ENCODE measurements at regions not wholly inside any gene's neighbourhood (a gene's known extent, or its start where the extent isn't known, plus 50 kb on each side); places are given as distances from the start of the nearest gene placed in this dataset.
"Not testable (repeated sequence)": the region's sequence is repeated elsewhere in the genome, so short reads cannot be mapped to it uniquely, and the experiment has no call there.

DNA sequence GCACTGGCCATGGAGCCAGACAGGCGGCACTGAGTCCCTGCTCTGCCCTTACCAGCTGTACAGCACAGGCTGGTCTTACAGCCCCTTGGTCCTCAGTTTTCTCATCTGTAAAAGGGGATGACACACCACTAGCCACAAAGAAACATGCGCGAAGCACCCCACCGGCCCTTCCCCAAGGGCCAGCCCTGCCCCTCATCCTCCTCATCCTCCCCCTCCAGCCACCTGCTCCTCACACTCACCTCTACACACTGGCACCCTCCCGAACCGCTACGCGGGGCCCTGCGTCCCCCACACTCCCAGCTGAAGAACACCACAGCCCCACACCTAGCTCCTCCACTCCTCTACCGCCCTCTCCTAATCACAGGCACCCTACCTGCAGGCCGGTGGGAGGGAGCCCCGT lies 138.4 kb downstream of the TNFRSF13B start:
- H3K4me3 Mint-ChIP-seq; CTCF ChIA-PET; H3K4me1 Mint-ChIP-seq (ENCODE audit: low read depth); H3K36me3 Mint-ChIP-seq (ENCODE audit: low read depth); H3K9me3 Mint-ChIP-seq (ENCODE audit: insufficient read depth); ATAC-seq; DNase-seq; H3K27ac Mint-ChIP-seq; POLR2A ChIA-PET; H3K27me3 Mint-ChIP-seq (ENCODE audit: low read depth): not testable (repeated sequence)

DNA sequence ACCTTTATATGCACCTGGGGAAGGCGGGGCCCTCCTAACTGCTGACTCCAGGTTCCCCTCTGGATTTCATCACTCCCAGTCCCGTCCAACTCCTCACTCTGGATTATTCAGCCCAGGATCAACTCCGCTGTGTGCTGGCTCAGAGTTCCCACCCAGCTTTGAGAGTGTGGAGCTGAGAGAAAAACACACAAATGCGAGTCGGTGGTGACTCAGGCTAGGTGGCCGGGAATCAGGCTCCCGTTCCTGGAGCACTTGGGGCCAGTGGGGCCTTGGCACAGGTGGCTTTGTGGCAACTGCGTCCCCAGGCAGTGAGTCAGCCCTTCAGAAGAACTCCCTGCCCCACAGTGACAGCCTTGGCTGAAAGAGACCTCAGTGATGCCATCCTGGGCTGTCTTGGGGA lies 139.1 kb downstream of the TNFRSF13B start:
- H3K27ac Mint-ChIP-seq; POLR2A ChIA-PET; H3K4me3 Mint-ChIP-seq; H3K9me3 Mint-ChIP-seq (ENCODE audit: insufficient read depth); ATAC-seq; DNase-seq; CTCF ChIA-PET; H3K4me1 Mint-ChIP-seq (ENCODE audit: low read depth); H3K27me3 Mint-ChIP-seq (ENCODE audit: low read depth); H3K36me3 Mint-ChIP-seq (ENCODE audit: low read depth): not testable (repeated sequence)

DNA sequence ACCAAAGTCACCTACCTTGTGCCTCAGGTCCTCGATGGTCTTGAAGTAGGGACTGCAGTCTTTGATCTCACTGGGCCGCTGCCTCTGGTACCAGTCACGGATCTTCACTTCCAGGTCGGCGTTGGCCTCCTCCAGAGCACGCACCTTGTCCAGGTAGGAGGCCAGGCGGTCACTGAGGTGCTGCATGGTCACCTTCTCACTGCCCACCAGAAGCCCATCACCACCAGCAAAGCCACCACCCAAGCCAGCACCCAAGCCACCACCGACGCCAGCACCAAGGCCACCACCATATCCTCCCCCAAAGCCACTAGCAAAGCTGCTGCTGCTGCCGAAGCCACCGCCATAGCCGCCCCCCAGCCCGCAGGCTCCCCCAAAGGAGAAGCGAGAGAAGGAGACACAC lies 139.7 kb downstream of the TNFRSF13B start:
- ATAC-seq; H3K36me3 Mint-ChIP-seq (ENCODE audit: low read depth); POLR2A ChIA-PET; CTCF ChIA-PET; H3K4me1 Mint-ChIP-seq (ENCODE audit: low read depth); H3K9me3 Mint-ChIP-seq (ENCODE audit: insufficient read depth); H3K4me3 Mint-ChIP-seq; DNase-seq; H3K27ac Mint-ChIP-seq; H3K27me3 Mint-ChIP-seq (ENCODE audit: low read depth): not testable (repeated sequence)

DNA sequence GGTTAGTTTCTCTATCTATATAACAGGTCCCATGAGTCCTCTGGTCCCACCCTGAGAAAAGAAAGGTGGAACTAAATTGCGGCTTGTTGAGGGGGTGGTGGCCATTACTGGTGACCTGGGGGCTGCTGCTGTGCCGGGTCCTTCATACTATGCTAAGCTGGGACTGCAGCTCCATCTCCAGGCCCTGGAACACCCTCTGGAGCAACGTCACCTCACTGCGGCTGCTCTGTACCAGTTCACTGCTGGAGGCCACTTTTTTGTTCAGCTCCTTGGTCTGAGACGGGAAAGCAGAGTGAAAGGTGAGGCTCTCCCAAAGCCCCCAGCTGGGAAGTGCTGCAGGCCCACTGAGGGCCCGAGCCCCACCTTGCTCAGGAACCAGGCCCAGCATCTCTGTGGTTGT lies 140.7 kb downstream of the CCDC144A start:
- H3K27ac Mint-ChIP-seq; CTCF ChIA-PET; H3K4me1 Mint-ChIP-seq (ENCODE audit: low read depth); H3K36me3 Mint-ChIP-seq (ENCODE audit: low read depth); H3K27me3 Mint-ChIP-seq (ENCODE audit: low read depth); H3K4me3 Mint-ChIP-seq; POLR2A ChIA-PET; H3K9me3 Mint-ChIP-seq (ENCODE audit: insufficient read depth); ATAC-seq; DNase-seq: not testable (repeated sequence)

DNA sequence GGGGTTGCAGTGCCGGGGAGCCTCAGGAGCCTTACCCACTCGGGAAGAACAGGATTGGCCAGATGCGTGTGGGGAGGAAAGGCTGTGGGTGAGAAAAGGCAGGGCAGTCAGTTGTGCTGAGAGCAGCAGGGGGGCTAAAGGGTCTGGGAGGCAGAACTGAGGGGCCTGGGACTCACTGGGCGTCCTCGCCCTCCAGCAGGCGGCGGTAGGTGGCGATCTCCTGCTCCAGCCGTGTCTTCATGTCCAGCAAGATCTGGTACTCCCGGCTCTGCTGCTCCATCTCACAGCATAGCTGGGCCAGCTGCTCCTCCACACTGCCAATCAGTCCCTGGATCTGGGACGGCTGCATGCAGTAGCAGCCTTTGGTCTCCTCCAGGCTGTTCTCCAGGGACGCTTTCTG lies 140.2 kb downstream of the CCDC144A start:
- DNase-seq; H3K27me3 Mint-ChIP-seq (ENCODE audit: low read depth); H3K9me3 Mint-ChIP-seq (ENCODE audit: insufficient read depth); H3K36me3 Mint-ChIP-seq (ENCODE audit: low read depth); POLR2A ChIA-PET; H3K4me1 Mint-ChIP-seq (ENCODE audit: low read depth); ATAC-seq; H3K27ac Mint-ChIP-seq; CTCF ChIA-PET; H3K4me3 Mint-ChIP-seq: not testable (repeated sequence)
